H1 (cell line): ENCODE measurements at regions not wholly inside any gene's neighbourhood (a gene's known extent, or its start where the extent isn't known, plus 50 kb on each side); places are given as distances from the start of the nearest gene placed in this dataset.
"Not testable (repeated sequence)": the region's sequence is repeated elsewhere in the genome, so short reads cannot be mapped to it uniquely, and the experiment has no call there.

Experiments
- CTCF ChIA-PET: fragments of 300-600 bp; sonication (Branson Sonifier 250); formaldehyde crosslinking; loops from one replicate; lab custom pipeline; 2021; ENCODE audit not compliant: partially characterized antibody; lab: Charles Lee
- POLR2A ChIA-PET: fragments of 300-600 bp; sonication (Branson Sonifier 250); formaldehyde crosslinking; loops from one replicate; lab custom pipeline; 2021; ENCODE audit warnings: inconsistent platforms; ENCODE audit not compliant: partially characterized antibody; lab: Charles Lee
- DNase-seq, 2 experiments: peaks; one replicate each; pipeline versions ENCODE4 v3.0.0 to v3.0.0-alpha.2; 2010 to 2022; ENCODE audit warnings: low spot score in 2 of 2, low read depth in 1 of 2, mixed read lengths in 1 of 2
- FAIRE-seq: peaks from 2 replicates; lab custom pipeline; 2011; peaks lifted over from hg19 to GRCh38; lab: Jason Lieb, UNC
- H2AFZ ChIP-seq: 2 replicates; pipeline ENCODE4 v1.8.1; 2012; ENCODE audit warnings: low read length, inconsistent platforms
- H2AK5ac ChIP-seq: 2 replicates; pipeline ENCODE4 v1.6.1; 2013; ENCODE audit warnings: low read depth, low read length
- H2BK120ac ChIP-seq: replicated peaks from 2 replicates; pipeline ENCODE3; 2013; ENCODE audit warnings: low read depth, low read length, inconsistent platforms
- H2BK12ac ChIP-seq: 2 replicates; pipeline ENCODE4 v1.6.1; 2013; ENCODE audit warnings: low read depth, low read length
- H2BK15ac ChIP-seq: 2 replicates; pipeline ENCODE4 v1.6.1; 2013; ENCODE audit warnings: low read length
- H2BK20ac ChIP-seq: 2 replicates; pipeline ENCODE4 v1.6.1; 2013; ENCODE audit warnings: low read length
- H2BK5ac ChIP-seq: 2 replicates; pipeline ENCODE4 v1.6.1; 2013; ENCODE audit warnings: low read depth, low read length
- H3K14ac ChIP-seq: 2 replicates; pipeline ENCODE4 v1.6.1; 2013; ENCODE audit warnings: inconsistent platforms; ENCODE audit not compliant: insufficient read length
- H3K18ac ChIP-seq: 2 replicates; pipeline ENCODE4 v1.6.1; 2013; ENCODE audit warnings: low read length; ENCODE audit errors: extremely low read depth
- H3K23ac ChIP-seq: 2 replicates; pipeline ENCODE4 v1.6.1; 2013; ENCODE audit warnings: inconsistent platforms; ENCODE audit not compliant: insufficient read length
- H3K23me2 ChIP-seq: 2 replicates; pipeline ENCODE4 v1.6.1; 2013; ENCODE audit warnings: low read depth, low read length
- H3K27ac ChIP-seq: 2 replicates; pipeline ENCODE4 v1.6.1; 2011; ENCODE audit warnings: low read depth, low read length, inconsistent platforms
- H3K27me3 ChIP-seq, 4 experiments: replicated peaks in 1 of 4; 1 replicate in 1 of 4; 2 replicates in 3 of 4; pipeline versions ENCODE4 v1.6.1 to v1.8.1; 2011 to 2013; ENCODE audit warnings: low read length in 3 of 4, mild to moderate bottlenecking in 3 of 4, inconsistent platforms in 2 of 4, mixed read lengths in 2 of 4, moderate library complexity in 1 of 4; ENCODE audit not compliant: control insufficient read depth in 3 of 4, insufficient read depth in 3 of 4; ENCODE audit errors: extremely low read depth in 1 of 4
- H3K36me3 ChIP-seq, 4 experiments: 2 replicates each; pipeline versions ENCODE4 v1.6.1 to v1.8.1; 2011 to 2013; ENCODE audit warnings: mild to moderate bottlenecking in 4 of 4, low read length in 3 of 4, moderate library complexity in 2 of 4, control low read depth in 1 of 4, inconsistent platforms in 1 of 4; ENCODE audit not compliant: insufficient read depth in 4 of 4, control insufficient read depth in 2 of 4
- H3K4ac ChIP-seq: replicated peaks from 2 replicates; pipeline ENCODE3; 2013; ENCODE audit warnings: low read length, low read depth, mixed read lengths, inconsistent platforms; ENCODE audit not compliant: insufficient read length
- H3K4me1 ChIP-seq, 4 experiments: replicated peaks in 1 of 4; 1 replicate in 1 of 4; 2 replicates in 3 of 4; pipeline versions ENCODE4 v1.6.1 to v1.8.1; 2011 to 2013; ENCODE audit warnings: low read length in 3 of 4, inconsistent platforms in 2 of 4, mixed read lengths in 1 of 4; ENCODE audit not compliant: insufficient read depth in 4 of 4, control insufficient read depth in 3 of 4
- H3K4me2 ChIP-seq, 2 experiments: 2 replicates each; pipeline versions ENCODE4 v1.6.1 to v1.8.1; 2011 to 2013; ENCODE audit warnings: low read depth in 2 of 2, low read length in 2 of 2, control low read depth in 1 of 2, inconsistent platforms in 1 of 2, mild to moderate bottlenecking in 1 of 2; ENCODE audit not compliant: insufficient read depth in 1 of 2
- H3K4me3 ChIP-seq, 4 experiments: fragments of 200-600, 300-600 bp in 1 of 4; sonication (generic), shearing (Covaris generic), sonication (Bioruptor Twin) in 1 of 4; 2 replicates each; pipeline versions ENCODE4 v1.5.1 to v1.8.1; 2011 to 2016; ENCODE audit warnings: low read length in 4 of 4, low read depth in 3 of 4, control low read depth in 2 of 4, inconsistent platforms in 2 of 4, mild to moderate bottlenecking in 2 of 4, mixed read lengths in 1 of 4, moderate library complexity in 1 of 4; ENCODE audit not compliant: insufficient read depth in 2 of 4; ENCODE audit errors: extremely low read depth in 1 of 4
- H3K56ac ChIP-seq: replicated peaks from 2 replicates; pipeline ENCODE3; 2013; ENCODE audit warnings: low read depth, mild to moderate bottlenecking, mixed read lengths, low read length, inconsistent platforms; ENCODE audit not compliant: insufficient read length
- H3K79me1 ChIP-seq: 2 replicates; pipeline ENCODE4 v1.6.1; 2013; ENCODE audit warnings: low read depth, low read length, control low read depth
- H3K79me2 ChIP-seq, 2 experiments: 2 replicates each; pipeline versions ENCODE4 v1.6.1 to v1.8.1; 2012 to 2013; ENCODE audit warnings: low read length in 2 of 2, mild to moderate bottlenecking in 2 of 2, inconsistent platforms in 1 of 2; ENCODE audit not compliant: insufficient read depth in 2 of 2, control insufficient read depth in 1 of 2
- H3K9ac ChIP-seq, 4 experiments: replicated peaks in 1 of 4; 1 replicate in 1 of 4; 2 replicates in 3 of 4; pipeline versions ENCODE4 v1.6.1 to v1.8.1; 2011 to 2013; ENCODE audit warnings: low read depth in 3 of 4, low read length in 3 of 4, control low read depth in 2 of 4, mild to moderate bottlenecking in 2 of 4, moderate library complexity in 2 of 4, inconsistent platforms in 1 of 4; ENCODE audit errors: extremely low read depth in 1 of 4
- H3K9me3 ChIP-seq, 2 experiments: 2 replicates each; pipeline versions ENCODE4 v1.6.1 to v1.8.1; 2012 to 2013; ENCODE audit warnings: mild to moderate bottlenecking in 2 of 2, moderate library complexity in 2 of 2, control low read depth in 1 of 2, inconsistent platforms in 1 of 2, low read depth in 1 of 2, low read length in 1 of 2, mixed read lengths in 1 of 2; ENCODE audit not compliant: insufficient read depth in 2 of 2
- H4K20me1 ChIP-seq, 2 experiments: replicated peaks in 1 of 2; 2 replicates each; pipeline versions ENCODE3 to v1.8.1; 2011 to 2013; ENCODE audit warnings: inconsistent platforms in 2 of 2, low read length in 2 of 2, mild to moderate bottlenecking in 1 of 2; ENCODE audit not compliant: insufficient read depth in 2 of 2, control insufficient read depth in 1 of 2
- H4K5ac ChIP-seq: 2 replicates; pipeline ENCODE4 v1.6.1; 2013; ENCODE audit warnings: low read length, low read depth, mixed read lengths, inconsistent platforms; ENCODE audit not compliant: insufficient read length
- H4K8ac ChIP-seq: 2 replicates; pipeline ENCODE4 v1.8.0; 2013; ENCODE audit warnings: mild to moderate bottlenecking, moderate library complexity, low read length, inconsistent platforms; ENCODE audit not compliant: insufficient read depth; ENCODE audit errors: extremely low read depth
- H4K91ac ChIP-seq: replicated peaks from 2 replicates; pipeline ENCODE3; 2013; ENCODE audit warnings: low read length, mixed read lengths, inconsistent platforms; ENCODE audit not compliant: insufficient read length
- WGBS, 2 experiments: shearing (Covaris generic) in 1 of 2; methylation state at CpG; one replicate each; pipeline versions ENCODE4 v1.1.6 to v1.1.7; 2013 to 2015; ENCODE audit warnings: low lambda C conversion rate in 2 of 2, mixed read lengths in 2 of 2, inconsistent platforms in 1 of 2, low coverage in 1 of 2, missing lambda C conversion rate in 1 of 2; ENCODE audit not compliant: insufficient replicate concordance in 2 of 2, insufficient coverage in 1 of 2, insufficient read length in 1 of 2; ENCODE audit errors: extremely low coverage in 1 of 2, missing lambda C conversion rate in 1 of 2; 5-methylcytosine and 5-hydroxymethylcytosine counted together

DNA sequence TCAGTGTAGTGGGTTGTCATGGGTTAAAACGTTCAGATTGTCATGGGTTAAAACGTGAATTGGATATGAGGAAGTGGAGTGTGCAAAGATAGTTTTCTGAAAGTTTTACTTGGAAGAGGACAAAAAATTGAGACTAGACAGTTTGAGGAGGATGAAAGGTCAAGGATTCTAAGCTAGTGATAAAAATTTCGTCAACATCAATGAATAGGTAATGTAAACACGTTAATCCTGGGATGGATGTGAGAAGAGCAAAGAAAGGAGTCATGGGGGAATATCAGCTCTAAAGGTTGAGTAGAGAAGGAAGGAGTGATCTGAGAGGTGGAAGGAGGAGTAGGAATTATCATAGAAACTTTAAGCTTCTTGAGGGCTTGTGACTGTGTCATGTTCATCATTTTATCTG is 109.2 kb downstream of the SYT15B start:
- H3K79me2 ChIP-seq, H4K91ac ChIP-seq, H2AK5ac ChIP-seq, H3K4me1 ChIP-seq, H2BK5ac ChIP-seq, DNase-seq, POLR2A ChIA-PET, H3K4me2 ChIP-seq, H2AFZ ChIP-seq, H3K9ac ChIP-seq, H3K23me2 ChIP-seq, H2BK12ac ChIP-seq, H2BK120ac ChIP-seq, H3K79me1 ChIP-seq, H3K14ac ChIP-seq, H3K18ac ChIP-seq, FAIRE-seq, CTCF ChIA-PET, H3K4ac ChIP-seq, H3K4me3 ChIP-seq, H3K27me3 ChIP-seq, H3K27ac ChIP-seq, H3K23ac ChIP-seq, H3K36me3 ChIP-seq, H3K9me3 ChIP-seq, H4K20me1 ChIP-seq, H3K56ac ChIP-seq, H2BK15ac ChIP-seq, H4K5ac ChIP-seq, H4K8ac ChIP-seq, H2BK20ac ChIP-seq: not testable (repeated sequence)
- 90% methylated on average over 2 of the region's 4 CpGs; no CpG with 5 or more reads in 1 of the 2 experiments for WGBS, 2 experiments

DNA sequence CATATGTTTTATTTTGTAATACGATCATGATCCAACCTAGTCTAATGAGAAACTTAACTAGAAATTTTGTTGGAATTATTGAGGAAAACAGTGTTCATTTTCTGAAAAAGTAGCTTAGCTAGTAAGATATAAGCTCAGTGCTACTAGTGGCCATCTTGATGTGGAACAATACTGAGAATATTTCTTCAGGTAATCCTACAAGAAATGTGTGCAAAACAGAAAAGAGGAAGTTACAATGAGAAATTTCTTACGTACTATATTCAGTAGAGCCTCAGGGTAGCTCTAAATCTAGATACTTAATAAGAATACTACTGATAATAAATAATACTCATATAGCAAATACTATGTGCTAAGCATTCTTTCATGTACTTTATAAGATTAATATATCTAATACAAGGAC is 114.8 kb downstream of the SYT15B start:
- H3K27me3 ChIP-seq, H3K27ac ChIP-seq, H4K91ac ChIP-seq, H3K23ac ChIP-seq, H2AK5ac ChIP-seq, H3K18ac ChIP-seq, H2BK20ac ChIP-seq, FAIRE-seq, CTCF ChIA-PET, H3K4ac ChIP-seq, H2BK12ac ChIP-seq, H3K4me1 ChIP-seq, DNase-seq, H3K23me2 ChIP-seq, H4K5ac ChIP-seq, H3K36me3 ChIP-seq, H3K9ac ChIP-seq, H3K4me3 ChIP-seq, H4K20me1 ChIP-seq, H2BK120ac ChIP-seq, H2BK15ac ChIP-seq, H2AFZ ChIP-seq, POLR2A ChIA-PET, H3K4me2 ChIP-seq, H3K79me1 ChIP-seq, H4K8ac ChIP-seq, H2BK5ac ChIP-seq, H3K9me3 ChIP-seq, H3K56ac ChIP-seq, H3K79me2 ChIP-seq, H3K14ac ChIP-seq: not testable (repeated sequence)
- 83% methylated on average over 1 of the region's 2 CpGs; no CpG with 5 or more reads in 1 of the 2 experiments for WGBS, 2 experiments
